OCI-LY3 (cell line): ENCODE measurements at regions not wholly inside any gene's neighbourhood (a gene's known extent, or its start where the extent isn't known, plus 50 kb on each side); places are given as distances from the start of the nearest gene placed in this dataset.

Source experiments
- H2AFZ ChIP-seq: fragments of 200-600, 300-600 bp; shearing (Covaris generic); 2 replicates; pipeline ENCODE4 v1.6.0; 2014; ENCODE audit warnings: antibody characterized with exemption, low read depth, low read length
- H3K27ac ChIP-seq: fragments of 200-600, 300-600 bp; sonication (generic); 2 replicates; pipeline ENCODE4 v1.5.1; 2014; ENCODE audit warnings: mild to moderate bottlenecking, low read length, moderate library complexity, mixed read lengths
- H3K27me3 ChIP-seq: fragments of 200-600, 300-600 bp; sonication (generic); 2 replicates; pipeline ENCODE4 v1.6.1; 2014; ENCODE audit warnings: low read depth, low read length, mixed read lengths
- H3K36me3 ChIP-seq: fragments of 200-600, 300-600 bp; sonication (generic); replicated peaks from 2 replicates; pipeline ENCODE3; 2014; ENCODE audit warnings: low read depth, low read length, mixed read lengths
- H3K4me1 ChIP-seq: fragments of 300-600, 200-600 bp; sonication (generic); 2 replicates; pipeline ENCODE4 v1.6.1; 2014; ENCODE audit warnings: low read length, mixed read lengths
- H3K4me2 ChIP-seq: fragments of 200-600, 300-600 bp; sonication (generic); 2 replicates; pipeline ENCODE4 v1.6.1; 2014; ENCODE audit warnings: low read length, mixed read lengths
- H3K4me3 ChIP-seq: fragments of 300-600, 200-600 bp; sonication (generic); 2 replicates; pipeline ENCODE4 v1.5.1; 2014; ENCODE audit warnings: antibody characterized with exemption, mild to moderate bottlenecking, low read length, moderate library complexity
- H3K79me2 ChIP-seq: fragments of 300-600, 200-600 bp; shearing (Covaris generic); 2 replicates; pipeline ENCODE4 v1.6.1; 2014; ENCODE audit warnings: mild to moderate bottlenecking, low read length, mixed read lengths
- H3K9ac ChIP-seq: fragments of 300-600, 200-600 bp; shearing (Covaris generic); 2 replicates; pipeline ENCODE4 v1.6.0; 2014; ENCODE audit warnings: mild to moderate bottlenecking, low read length, moderate library complexity
- H3K9me3 ChIP-seq: fragments of 200-600, 300-600 bp; shearing (Covaris generic); 2 replicates; pipeline ENCODE4 v1.6.1; 2014; ENCODE audit warnings: low read length, mixed read lengths; ENCODE audit not compliant: insufficient read depth
- H4K20me1 ChIP-seq: fragments of 200-600, 300-600 bp; sonication (generic); 2 replicates; pipeline ENCODE4 v1.6.1; 2016; ENCODE audit warnings: low read length, mixed read lengths; ENCODE audit not compliant: insufficient read depth
- EZH2phosphoT487 ChIP-seq: fragments of 200-600 bp; shearing (Covaris generic); IDR thresholded peaks from 2 replicates; pipeline ENCODE4 v1.6.1; 2018; ENCODE audit warnings: antibody characterized with exemption, mixed run types, low read depth
- TF ChIP-seq, protein P1 (sequence below): fragments of 200-600, 300-600 bp; sonication (generic); IDR thresholded peaks from 2 replicates; pipeline ENCODE4 v1.5.1; 2014; ENCODE audit warnings: antibody characterized with exemption, low read length, low read depth

DNA sequence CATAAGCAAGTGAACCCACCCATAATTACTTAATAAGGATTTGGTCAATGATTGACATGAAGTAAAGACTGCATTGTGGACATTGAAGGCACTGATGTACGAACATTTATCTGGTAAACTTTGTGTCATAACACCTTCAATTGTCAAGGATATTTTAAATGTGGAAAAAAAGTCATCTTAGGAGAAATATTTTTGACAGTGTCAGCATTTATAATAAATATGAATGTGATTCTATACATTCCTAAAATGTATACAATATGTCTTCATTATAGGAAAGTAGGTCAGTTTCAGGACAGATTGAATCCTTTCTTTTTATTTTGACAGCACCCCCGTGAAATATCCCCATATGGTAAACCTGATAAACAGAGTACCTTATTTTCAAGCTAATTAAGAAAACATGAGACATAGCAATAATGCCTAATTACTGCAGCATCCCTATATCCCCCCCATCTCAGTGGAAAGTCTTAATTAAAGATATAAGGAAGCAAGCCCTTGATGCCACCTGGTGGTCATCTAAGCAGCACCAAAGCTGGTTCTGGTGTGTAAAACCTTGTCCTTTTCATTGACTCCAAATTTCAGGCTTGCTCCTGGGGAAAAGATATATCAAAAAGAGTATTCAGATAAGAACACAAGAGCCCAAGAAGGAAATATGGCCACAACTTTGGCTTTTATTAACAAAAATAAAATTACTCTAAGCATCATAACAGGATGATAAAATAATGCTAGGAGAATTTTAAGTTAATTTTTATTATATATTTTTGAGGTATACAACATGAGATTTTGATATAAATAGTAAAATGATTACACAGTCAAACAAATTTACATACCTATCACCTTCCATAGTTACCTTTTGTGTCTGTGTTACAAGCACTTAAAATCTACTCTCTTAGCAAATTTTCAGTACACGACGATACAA is 379.7 kb downstream of the TLL1 start:
- H3K9ac ChIP-seq = no peak overlapping the region
- H3K4me1 ChIP-seq = no peaks in the 10 kb centered on the region
- no peak overlapping the region for H3K4me3 ChIP-seq
- no peaks in the 10 kb centered on the region for H3K79me2 ChIP-seq
- no peaks in the 10 kb centered on the region for H3K36me3 ChIP-seq
- H3K4me2 ChIP-seq = no peak overlapping the region
- H4K20me1 ChIP-seq = no peaks in the 10 kb centered on the region
- TF ChIP-seq EZH2phosphoT487 = no peak
- TF ChIP-seq, protein P1, sequence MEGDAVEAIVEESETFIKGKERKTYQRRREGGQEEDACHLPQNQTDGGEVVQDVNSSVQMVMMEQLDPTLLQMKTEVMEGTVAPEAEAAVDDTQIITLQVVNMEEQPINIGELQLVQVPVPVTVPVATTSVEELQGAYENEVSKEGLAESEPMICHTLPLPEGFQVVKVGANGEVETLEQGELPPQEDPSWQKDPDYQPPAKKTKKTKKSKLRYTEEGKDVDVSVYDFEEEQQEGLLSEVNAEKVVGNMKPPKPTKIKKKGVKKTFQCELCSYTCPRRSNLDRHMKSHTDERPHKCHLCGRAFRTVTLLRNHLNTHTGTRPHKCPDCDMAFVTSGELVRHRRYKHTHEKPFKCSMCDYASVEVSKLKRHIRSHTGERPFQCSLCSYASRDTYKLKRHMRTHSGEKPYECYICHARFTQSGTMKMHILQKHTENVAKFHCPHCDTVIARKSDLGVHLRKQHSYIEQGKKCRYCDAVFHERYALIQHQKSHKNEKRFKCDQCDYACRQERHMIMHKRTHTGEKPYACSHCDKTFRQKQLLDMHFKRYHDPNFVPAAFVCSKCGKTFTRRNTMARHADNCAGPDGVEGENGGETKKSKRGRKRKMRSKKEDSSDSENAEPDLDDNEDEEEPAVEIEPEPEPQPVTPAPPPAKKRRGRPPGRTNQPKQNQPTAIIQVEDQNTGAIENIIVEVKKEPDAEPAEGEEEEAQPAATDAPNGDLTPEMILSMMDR = peak; percentile 93
- no peaks in the 10 kb centered on the region for H3K9me3 ChIP-seq
- no peaks in the 10 kb centered on the region for H3K27me3 ChIP-seq
- 0 out of 2 replicates have a peak overlapping the region, but pooled peaks have one; percentile 6 for H2AFZ ChIP-seq
- no peak overlapping the region for H3K27ac ChIP-seq

DNA sequence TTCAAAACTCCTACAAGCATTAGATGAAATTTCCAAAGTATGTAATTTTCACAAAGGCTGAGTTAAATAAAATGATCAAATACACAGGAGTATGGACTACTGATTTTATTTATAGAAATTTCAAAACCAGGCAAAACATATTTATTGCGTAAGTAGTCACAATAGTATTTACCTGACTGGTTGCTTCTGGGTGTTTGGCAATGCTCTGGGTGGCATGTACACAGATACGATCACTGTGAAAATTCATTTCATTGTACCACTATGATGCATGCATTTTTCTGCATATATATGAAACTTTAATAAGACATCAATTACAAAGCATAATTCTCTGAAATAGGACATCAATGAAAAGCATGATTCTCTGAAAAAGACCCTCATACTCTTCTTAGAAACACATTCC is 384.2 kb downstream of the TLL1 start:
- Histone ChIP-seq H3K9ac (no peak overlapping the region), H3K27me3 (no peaks in the 10 kb centered on the region), H2AFZ (no peak overlapping the region), H4K20me1 (no peaks in the 10 kb centered on the region), H3K36me3 (no peaks in the 10 kb centered on the region), H3K4me2 (no peak overlapping the region), H3K27ac (no peak overlapping the region), H3K4me3 (no peak overlapping the region), H3K9me3 (no peaks in the 10 kb centered on the region), H3K79me2 (no peaks in the 10 kb centered on the region), H3K4me1 (no peaks in the 10 kb centered on the region)
- TF ChIP-seq EZH2phosphoT487 = no peak
- TF ChIP-seq, protein P1 = no peak

DNA sequence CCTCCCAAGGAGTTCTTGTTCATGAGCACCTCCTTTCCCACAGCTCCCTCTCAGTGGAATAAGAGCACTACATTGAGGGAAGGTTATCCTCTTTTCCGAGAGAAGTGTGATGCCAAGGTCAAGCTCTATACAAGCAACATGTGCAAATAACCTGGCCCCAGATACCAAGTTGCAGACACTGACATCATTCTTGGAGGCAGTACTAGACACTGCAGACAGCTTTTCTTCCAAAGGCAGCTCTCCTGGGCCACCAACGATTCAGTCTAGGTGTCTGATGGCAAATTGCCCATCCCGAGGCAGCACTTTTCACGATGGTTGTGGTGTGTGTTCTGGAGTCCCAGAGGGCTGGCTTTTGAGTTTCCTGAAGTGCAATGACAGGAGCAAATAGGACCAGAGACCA is 384.9 kb downstream of the TLL1 start:
- H3K4me3 ChIP-seq = no peak overlapping the region
- no peaks in the 10 kb centered on the region for H3K36me3 ChIP-seq
- H3K4me2 ChIP-seq = no peak overlapping the region
- H3K4me1 ChIP-seq = no peaks in the 10 kb centered on the region
- H3K27me3 ChIP-seq = no peaks in the 10 kb centered on the region
- no peaks in the 10 kb centered on the region for H4K20me1 ChIP-seq
- no peaks in the 10 kb centered on the region for H3K9me3 ChIP-seq
- H2AFZ ChIP-seq = no peak overlapping the region
- no peak for TF ChIP-seq EZH2phosphoT487
- TF ChIP-seq, protein P1 = no peak
- no peaks in the 10 kb centered on the region for H3K79me2 ChIP-seq
- no peak overlapping the region for H3K27ac ChIP-seq
- no peak overlapping the region for H3K9ac ChIP-seq

DNA sequence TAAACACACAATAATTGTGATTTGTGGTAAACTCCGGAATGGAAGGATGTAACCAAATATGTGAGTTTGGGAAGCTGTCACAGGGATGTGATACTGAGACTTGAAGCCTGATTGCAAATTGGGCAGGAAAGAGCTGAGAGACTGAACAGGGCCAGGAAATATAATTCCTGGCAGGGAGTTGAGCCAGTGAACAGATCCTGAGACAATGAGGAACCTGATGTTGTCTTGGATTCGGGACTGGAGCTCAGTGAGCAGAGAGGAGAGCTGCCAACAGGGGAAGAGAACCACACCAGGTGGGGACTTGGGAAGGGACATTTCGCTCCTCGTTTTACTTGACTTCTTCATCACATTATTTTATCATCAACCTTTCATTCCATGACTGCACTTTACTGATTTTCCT is 386.0 kb downstream of the TLL1 start:
- no peak overlapping the region for H3K27ac ChIP-seq
- no peaks in the 10 kb centered on the region for H3K79me2 ChIP-seq
- no peak overlapping the region for H2AFZ ChIP-seq
- TF ChIP-seq EZH2phosphoT487 = no peak
- TF ChIP-seq, protein P1 = no peak
- H3K4me2 ChIP-seq = no peak overlapping the region
- H3K9ac ChIP-seq = no peak overlapping the region
- no peaks in the 10 kb centered on the region for H3K36me3 ChIP-seq
- no peaks in the 10 kb centered on the region for H3K4me1 ChIP-seq
- H3K9me3 ChIP-seq = no peaks in the 10 kb centered on the region
- H3K27me3 ChIP-seq = no peaks in the 10 kb centered on the region
- H4K20me1 ChIP-seq = no peaks in the 10 kb centered on the region
- no peak overlapping the region for H3K4me3 ChIP-seq
